HG03521 (cell line): ENCODE measurements at regions not wholly inside any gene's neighbourhood (a gene's known extent, or its start where the extent isn't known, plus 50 kb on each side); places are given as distances from the start of the nearest gene placed in this dataset.

Experiments used
- ATAC-seq: cut with Tn5 transposase; IDR thresholded peaks from one replicate; pipeline ENCODE4 v1.9.1; 2021; ENCODE audit warnings: mild to moderate bottlenecking, moderate library complexity; ENCODE audit not compliant: unreplicated experiment

DNA sequence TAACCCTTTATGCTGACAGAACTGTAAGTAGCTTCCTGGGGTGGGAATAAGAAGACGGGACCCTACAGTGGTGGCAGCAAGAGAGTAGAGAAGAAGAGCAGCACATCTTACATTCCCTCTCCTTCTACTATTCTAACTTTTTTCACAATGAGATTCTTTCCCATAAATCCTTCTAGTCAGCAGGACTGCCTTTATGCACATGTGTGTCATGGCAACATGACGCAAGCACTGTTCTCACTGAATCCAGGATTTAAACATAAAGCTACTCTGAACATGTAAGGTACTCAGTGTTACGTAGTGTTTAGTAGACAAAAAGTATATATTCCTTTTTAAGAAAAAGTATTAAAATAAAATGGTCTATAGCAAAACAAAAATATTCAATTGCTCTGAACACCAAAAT, 309.7 kb upstream of the LYPLAL1 start:
- ATAC-seq, result no peak

- ATAC-seq, result no peak
Measured at GRCh38 chr1:218865591-218865990, 308.1 kb upstream of the LYPLAL1 start.

DNA sequence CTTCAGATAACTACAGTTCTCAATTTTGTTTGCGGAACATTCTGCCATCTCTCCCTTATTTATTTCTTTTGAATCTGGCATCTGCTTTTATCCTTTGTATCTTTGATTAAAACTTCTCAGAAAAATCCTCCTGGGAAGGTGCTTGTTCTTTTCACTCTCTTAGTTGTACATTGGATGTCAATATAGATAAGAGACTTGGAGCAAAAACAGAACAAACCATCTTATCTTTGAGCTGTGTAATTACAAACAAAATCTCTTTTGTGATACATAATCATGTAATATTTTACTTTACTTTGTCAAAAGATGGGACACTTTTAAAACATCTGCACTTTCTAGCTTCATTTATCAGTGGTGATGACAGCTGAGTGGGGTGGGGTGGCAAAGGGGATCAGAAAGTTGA, 307.2 kb upstream of the LYPLAL1 start:
- no peak for ATAC-seq

GRCh38 chr1:218867066-218867465, 306.6 kb upstream of the LYPLAL1 start:
- no peak for ATAC-seq

DNA sequence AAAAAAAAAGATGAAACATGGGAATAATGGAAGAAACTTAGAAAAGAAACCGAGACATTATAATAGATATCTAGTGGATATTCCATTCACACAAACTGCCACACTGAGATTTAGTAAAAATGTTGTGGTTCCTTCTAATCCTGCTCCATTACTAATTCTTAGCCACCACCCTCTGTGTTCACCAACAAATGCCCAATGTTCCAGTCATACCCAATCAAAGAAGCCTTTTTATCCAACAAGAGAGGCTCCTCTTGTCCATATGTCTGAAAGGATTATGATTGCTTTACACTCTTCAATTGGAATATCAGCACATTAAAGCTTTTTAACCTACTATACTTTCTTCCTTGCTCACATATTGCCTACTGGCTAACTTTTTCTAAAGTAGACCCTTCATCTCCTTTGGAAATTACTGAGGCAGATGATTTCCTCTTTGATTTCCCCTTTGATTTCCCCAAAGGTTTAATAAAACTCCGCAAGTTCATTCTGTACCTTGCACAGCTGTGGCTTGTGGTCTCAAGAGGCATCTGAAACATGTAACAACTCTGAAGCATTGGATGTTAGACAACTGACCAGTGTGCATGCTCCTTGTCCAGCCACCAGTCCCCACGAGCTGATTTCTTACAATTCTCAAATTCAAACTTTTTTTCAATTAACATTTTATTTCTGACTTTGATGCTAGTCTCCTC, 305.6 kb upstream of the LYPLAL1 start:
- no peak for ATAC-seq

GRCh38 chr1:218869276-218869675, 304.4 kb upstream of the LYPLAL1 start:
- no peak for ATAC-seq

DNA sequence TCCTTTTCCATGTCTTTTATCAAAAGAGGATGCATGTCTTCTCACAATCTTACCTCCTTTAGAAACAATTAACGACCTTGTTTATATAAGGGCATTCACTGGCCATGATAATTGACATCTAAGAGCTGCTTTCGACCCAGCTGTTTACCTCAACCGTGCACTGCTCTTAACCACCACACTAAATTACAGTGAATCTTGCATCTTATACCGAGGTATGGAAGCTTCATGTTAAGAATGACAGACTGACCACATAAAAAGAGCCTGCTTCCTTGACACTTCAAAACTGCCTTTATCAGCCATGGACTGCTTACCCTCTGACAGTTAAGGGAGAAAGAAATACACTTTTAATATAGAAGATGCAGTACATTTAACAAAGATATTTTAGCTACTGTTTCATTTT, 301.7 kb upstream of the LYPLAL1 start:
- no peak for ATAC-seq

DNA sequence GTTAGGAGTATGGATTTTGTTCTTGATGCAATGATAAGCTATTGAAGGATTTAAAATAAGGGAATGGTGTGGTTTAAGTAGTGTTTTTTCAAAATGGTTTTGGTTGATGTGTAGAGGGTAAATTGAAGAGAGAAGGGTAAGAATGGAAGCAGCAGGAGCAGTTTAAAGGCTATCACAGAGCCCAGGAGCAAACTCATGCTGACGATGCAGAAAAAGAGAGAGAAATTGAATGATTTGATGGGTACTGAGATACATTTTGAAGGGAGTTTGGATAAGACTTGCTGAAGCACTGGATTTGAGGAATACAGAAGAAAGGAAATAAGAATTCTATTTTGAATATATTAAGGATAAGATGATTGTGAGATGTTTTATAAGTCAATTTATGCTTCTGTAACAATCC, 300.8 kb upstream of the LYPLAL1 start:
- ATAC-seq, result no peak

- ATAC-seq, result no peak
Measured at GRCh38 chr1:218874313-218874712, 299.4 kb upstream of the LYPLAL1 start.

DNA sequence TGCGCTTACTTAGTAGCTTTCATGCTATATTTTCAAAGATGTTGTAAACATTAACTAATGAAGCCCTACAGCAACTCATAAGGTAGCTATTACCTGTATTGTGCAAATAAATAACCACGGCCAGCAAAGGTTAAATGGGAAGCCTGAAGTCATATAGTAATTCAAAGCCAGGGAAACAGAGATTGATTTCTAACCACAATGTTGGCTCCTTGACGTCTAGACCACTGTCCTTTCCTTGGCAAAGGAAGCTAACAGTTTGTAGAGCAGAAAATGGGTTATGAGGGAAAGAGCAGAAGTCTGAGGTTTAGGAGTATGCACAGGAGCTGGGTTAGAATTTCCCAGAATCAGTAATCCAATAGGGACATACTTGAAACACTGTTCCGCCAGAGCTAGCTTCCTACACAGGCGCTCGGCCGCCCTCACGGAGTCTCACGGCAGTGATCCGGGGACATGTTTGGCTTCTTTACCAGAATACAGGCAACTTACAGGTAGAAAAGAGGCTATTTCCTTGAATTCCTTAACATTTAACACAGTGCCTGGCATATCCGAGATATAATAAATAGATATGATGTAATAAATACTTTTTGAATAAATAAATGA, 298.8 kb upstream of the LYPLAL1 start:
- ATAC-seq, result no peak

DNA sequence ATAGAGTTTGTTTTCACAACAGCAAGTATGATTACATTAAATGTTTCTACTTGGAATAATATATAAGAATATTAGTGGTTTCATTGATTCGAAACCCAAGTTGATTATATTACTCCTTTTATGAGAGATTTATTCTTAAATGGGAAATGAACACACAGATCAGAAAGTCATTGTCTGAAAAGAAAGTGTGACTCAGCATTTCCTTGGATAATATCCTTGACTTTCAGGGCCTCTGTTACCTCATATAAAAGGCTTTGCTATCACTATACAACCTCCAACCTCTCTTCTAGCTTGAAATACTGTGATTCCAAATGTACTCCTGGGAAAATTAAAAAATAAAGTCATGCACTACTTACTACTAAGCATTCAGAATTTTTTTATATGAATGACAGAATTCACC, 295.3 kb upstream of the LYPLAL1 start:
- no peak for ATAC-seq

GRCh38 chr1:218880484-218881060, 293.1 kb upstream of the LYPLAL1 start:
- no peak for ATAC-seq

DNA sequence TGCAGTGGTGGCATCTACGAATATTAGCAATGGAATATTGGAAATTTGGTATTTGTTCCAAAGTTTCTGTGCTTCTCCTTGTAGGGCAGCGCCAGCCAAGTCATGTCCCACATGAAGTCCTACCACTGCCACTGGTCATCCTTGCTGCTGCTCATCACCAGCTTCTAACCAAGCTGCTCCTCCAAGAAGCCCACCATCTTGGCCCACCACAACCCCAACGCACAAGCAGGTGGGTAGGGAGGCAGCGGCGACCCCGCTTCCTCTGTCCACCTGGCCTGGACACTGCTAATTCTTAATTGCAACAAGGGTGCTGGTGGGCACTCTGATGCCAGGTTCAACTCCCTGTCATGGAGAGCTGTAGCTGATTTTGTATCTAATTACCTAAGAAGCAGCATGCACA, 291.2 kb upstream of the LYPLAL1 start:
- no peak for ATAC-seq

GRCh38 chr1:218886101-218886871, 287.4 kb upstream of the LYPLAL1 start:
- no peak for ATAC-seq

DNA sequence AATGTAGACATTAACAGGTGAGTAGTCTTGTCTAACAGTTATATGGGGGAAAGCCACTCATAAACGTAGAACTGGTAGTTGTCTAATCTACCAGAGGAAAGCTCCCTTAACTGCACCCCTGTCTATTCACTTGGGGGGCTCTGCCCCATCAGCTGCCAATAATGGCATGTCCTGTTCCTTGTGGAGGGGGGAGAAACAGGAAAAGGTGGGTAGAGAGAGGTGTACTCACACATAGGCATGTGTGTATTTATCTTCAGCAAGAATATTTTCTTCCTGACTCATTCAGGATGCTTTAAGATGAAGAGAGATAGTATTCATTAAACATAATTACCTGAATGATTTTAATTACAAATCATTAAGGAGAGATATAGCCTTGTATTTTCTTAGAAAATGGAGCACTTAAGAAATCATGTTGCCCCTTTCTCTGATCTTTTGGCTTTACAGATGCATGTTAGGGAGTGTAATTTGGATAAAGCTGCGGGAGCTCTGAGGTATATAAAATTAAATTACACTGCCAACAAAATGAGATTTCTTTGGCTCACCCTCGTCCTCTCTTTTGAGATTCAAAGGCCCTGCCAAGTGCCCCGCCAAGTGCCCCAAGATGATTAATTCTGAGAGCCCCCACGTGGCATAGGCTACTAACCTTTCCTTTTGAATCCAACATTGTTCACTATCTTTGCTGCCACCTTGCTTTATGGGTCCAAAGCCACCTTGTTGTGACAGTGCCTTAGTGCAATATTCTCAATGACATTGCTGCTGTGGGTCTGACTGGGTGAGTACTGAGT, 286.3 kb upstream of the LYPLAL1 start:
- no peak for ATAC-seq

DNA sequence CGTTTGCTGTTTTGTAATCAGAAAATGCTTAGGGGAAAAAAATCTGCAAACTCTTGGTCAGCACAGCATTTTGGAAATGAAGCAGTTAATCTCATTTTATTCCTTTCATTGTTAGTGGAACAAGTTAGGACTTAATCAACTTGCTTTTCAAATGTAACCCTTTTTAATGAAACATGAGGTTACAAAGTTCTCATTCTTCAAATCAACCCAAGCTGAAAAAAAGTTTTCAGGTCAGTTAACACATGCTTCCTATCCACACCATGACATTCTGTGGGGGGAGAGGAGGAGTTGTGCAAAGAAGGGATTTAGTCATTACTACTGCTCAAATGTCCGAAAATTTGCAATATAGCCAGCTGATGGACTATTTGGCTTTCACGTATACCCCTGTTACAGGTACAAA, 283.2 kb upstream of the LYPLAL1 start:
- ATAC-seq, result no peak

GRCh38 chr1:218891577-218891976, 282.1 kb upstream of the LYPLAL1 start:
- no peak for ATAC-seq

- no peak for ATAC-seq
Measured at GRCh38 chr1:218895064-218895587, 278.6 kb upstream of the LYPLAL1 start.

DNA sequence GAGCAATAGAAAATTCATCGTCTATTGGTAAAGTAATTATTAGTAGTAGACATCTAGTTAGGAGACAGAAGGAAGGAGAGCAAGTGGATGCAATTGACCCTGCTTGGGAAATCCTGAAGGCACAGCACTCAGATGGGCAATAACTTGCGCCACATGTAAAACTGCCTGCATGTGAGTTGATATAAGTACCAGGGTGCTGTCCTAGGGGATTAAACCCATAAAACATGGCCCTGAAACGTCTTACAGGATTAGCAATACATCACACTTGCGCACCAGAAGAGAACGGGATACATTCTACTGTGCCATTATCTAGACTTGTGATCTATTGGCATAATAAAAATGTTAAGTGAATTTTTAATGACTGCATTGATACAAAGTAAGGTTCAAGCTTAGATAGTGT, 277.5 kb upstream of the LYPLAL1 start:
- ATAC-seq, result no peak

GRCh38 chr1:218898921-218899320, 274.8 kb upstream of the LYPLAL1 start:
- ATAC-seq, result no peak

DNA sequence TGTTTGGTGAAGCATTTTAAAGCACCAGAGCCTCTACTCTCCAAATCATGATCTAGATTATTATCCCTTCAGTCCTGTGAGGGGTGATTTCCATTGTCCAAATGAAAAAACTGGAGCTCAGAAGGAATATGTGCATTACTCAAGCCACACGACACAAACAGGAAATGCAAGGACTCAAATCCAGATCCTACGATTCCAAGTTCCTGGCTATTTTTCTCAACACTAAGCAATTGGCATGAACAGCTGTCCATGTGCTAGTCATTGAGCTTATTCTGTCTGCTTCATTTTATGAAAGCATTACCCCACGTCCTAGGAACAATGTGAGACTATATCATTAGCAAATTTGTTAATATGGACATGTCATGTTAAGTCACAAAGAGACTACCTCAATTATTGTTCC, 273.1 kb upstream of the LYPLAL1 start:
- no peak for ATAC-seq
